Stimulated activated CD8-positive, alpha-beta memory T cell treated with anti-CD3 and anti-CD28 coated beads, Interleukin-2, amount 100 ng/mL, for 1 hour (primary cell): ENCODE measurements at regions not wholly inside any gene's neighbourhood (a gene's known extent, or its start where the extent isn't known, plus 50 kb on each side); places are given as distances from the start of the nearest gene placed in this dataset.

Experiments
- DNase-seq, 2 donors: peaks; one replicate each; pipeline ENCODE4 v3.0.0-alpha.2; 2020; ENCODE audit warnings: low read depth in 2 of 2

- no peak for DNase-seq
These were observed 970.5 kb upstream of the EEF2KMT start for GRCh38 chr16:6068063-6068462.

- no peak for DNase-seq
These were observed 969.1 kb upstream of the EEF2KMT start for GRCh38 chr16:6066652-6067051.

GRCh38 chr16:6063526-6063925 lies 965.9 kb upstream of the EEF2KMT start:
- no peak for DNase-seq

GRCh38 chr16:6059671-6060070 lies 962.1 kb upstream of the EEF2KMT start:
- no peak for DNase-seq

GRCh38 chr16:6057821-6058220 lies 960.2 kb upstream of the EEF2KMT start:
- no peak for DNase-seq

- no peak for DNase-seq
These were observed 950.4 kb upstream of the EEF2KMT start for GRCh38 chr16:6048017-6048416.

GRCh38 chr16:6047325-6047724 lies 949.7 kb upstream of the EEF2KMT start:
- no peak for DNase-seq

- no peak for DNase-seq
These were observed 941.5 kb upstream of the EEF2KMT start for GRCh38 chr16:6038941-6039645.

- no peak for DNase-seq
These were observed 937.6 kb upstream of the EEF2KMT start for GRCh38 chr16:6035161-6035560.

GRCh38 chr16:6034511-6034910 lies 936.9 kb upstream of the EEF2KMT start:
- no peak for DNase-seq

GRCh38 chr16:6032438-6032837 lies 934.8 kb upstream of the EEF2KMT start:
- DNase-seq, result no peak

GRCh38 chr16:6031567-6031966 lies 934.0 kb upstream of the EEF2KMT start:
- DNase-seq, result no peak

- DNase-seq, result no peak
These were observed 933.5 kb upstream of the EEF2KMT start for GRCh38 chr16:6031102-6031501.

GRCh38 chr16:6027733-6028132 lies 930.1 kb upstream of the EEF2KMT start:
- no peak for DNase-seq

- no peak for DNase-seq
These were observed 925.9 kb upstream of the EEF2KMT start for GRCh38 chr16:6023449-6023848.

- no peak for DNase-seq
These were observed 923.8 kb upstream of the EEF2KMT start for GRCh38 chr16:6021276-6021943.

- no peak for DNase-seq
These were observed 922.8 kb upstream of the EEF2KMT start for GRCh38 chr16:6020162-6020985.

GRCh38 chr16:6019490-6019991 lies 921.9 kb upstream of the EEF2KMT start:
- no peak for DNase-seq

- DNase-seq, result no peak
These were observed 921.4 kb upstream of the EEF2KMT start for GRCh38 chr16:6018848-6019489.

GRCh38 chr16:6016530-6017184 lies 919.1 kb upstream of the EEF2KMT start:
- DNase-seq, result no peak

GRCh38 chr16:6012716-6013115 lies 915.1 kb upstream of the EEF2KMT start:
- DNase-seq, result no peak
